ENCODE measurements at regions not wholly inside any gene's neighbourhood (a gene's known extent, or its start where the extent isn't known, plus 50 kb on each side); places are given as distances from the start of the nearest gene placed in this dataset.

GRCh38 chr9:124088476-124088837, 76.9 kb downstream of the LHX2 start:
- TF ChIP-seq CTCF (IDR thresholded peaks at IDR 0.05; ENCODE audit: borderline replicate concordance, extremely low read depth, low read length, poor library complexity, severe bottlenecking) (no peak), EZH2 (IDR thresholded peaks at IDR 0.05; ENCODE audit: borderline replicate concordance, low read depth, low read length, severe bottlenecking) (no peak)
